MCF 10A (cell line): ENCODE measurements at regions not wholly inside any gene's neighbourhood (a gene's known extent, or its start where the extent isn't known, plus 50 kb on each side); places are given as distances from the start of the nearest gene placed in this dataset.
"Not testable (repeated sequence)": the region's sequence is repeated elsewhere in the genome, so short reads cannot be mapped to it uniquely, and the experiment has no call there.

Experiments used
- BruUV-seq: library from RNA; stranded (reverse); fragments of 400-500 nt; replicated peaks from 2 replicates; lab custom pipeline; 2021; lab: Mats Ljungman, UMichigan
- CTCF ChIA-PET: fragments of 300-600 bp; sonication (Branson Sonifier 250); formaldehyde crosslinking; extraction: SDS; loops from one replicate; lab custom pipeline; 2021; ENCODE audit warnings: antibody characterized with exemption, inconsistent platforms; lab: Yijun Ruan, JAX
- POLR2A ChIA-PET: fragments of 300-600, 350-650 bp; sonication (Branson Sonifier 250); formaldehyde crosslinking; extraction: SDS; loops from one replicate; lab custom pipeline; 2020; ENCODE audit warnings: antibody characterized with exemption, inconsistent platforms; lab: Yijun Ruan, JAX
- DNase-seq: peaks from one replicate; pipeline ENCODE4 v3.0.0-alpha.2; 2018; ENCODE audit not compliant: unreplicated experiment
- H3K27ac Mint-ChIP-seq: one replicate; pipeline ENCODE4 v1.8.0; 2022; ENCODE audit warnings: mild to moderate bottlenecking, low read depth, mixed read lengths; ENCODE audit not compliant: unreplicated experiment
- H3K27me3 Mint-ChIP-seq: one replicate; pipeline ENCODE4 v1.8.0; 2022; ENCODE audit warnings: mixed read lengths; ENCODE audit not compliant: insufficient read depth, unreplicated experiment
- H3K36me3 Mint-ChIP-seq: one replicate; pipeline ENCODE4 v1.8.0; 2022; ENCODE audit warnings: mild to moderate bottlenecking, moderate library complexity, mixed read lengths; ENCODE audit not compliant: insufficient read depth, unreplicated experiment
- H3K4me1 Mint-ChIP-seq: one replicate; pipeline ENCODE4 v1.8.0; 2022; ENCODE audit warnings: mixed read lengths; ENCODE audit not compliant: insufficient read depth, unreplicated experiment
- H3K4me3 Mint-ChIP-seq: one replicate; pipeline ENCODE4 v1.8.0; 2022; ENCODE audit warnings: mild to moderate bottlenecking, moderate library complexity, mixed read lengths; ENCODE audit not compliant: unreplicated experiment
- H3K9me3 Mint-ChIP-seq: one replicate; pipeline ENCODE4 v1.8.0; 2022; ENCODE audit warnings: mixed read lengths; ENCODE audit not compliant: unreplicated experiment
- CTCF ChIP-seq: fragments of 200-600 bp; IDR thresholded peaks from one replicate; pipeline ENCODE4 v1.8.0; 2022; ENCODE audit warnings: antibody characterized with exemption, mild to moderate bottlenecking; ENCODE audit not compliant: unreplicated experiment
- intact Hi-C: fragments of 100-400 bp; cut with micrococcal nuclease; formaldehyde crosslinking; loops from 2 replicates; pipeline ENCODE4 v1.14.1; 2022

- no peaks in the 10 kb centered on the region for H3K27me3 Mint-ChIP-seq
- POLR2A ChIA-PET = interaction anchor here (0.6 to 5.2 kb wide), 18 partner anchors 9 to 1546 kb away, joined by 3 to 36 read pairs (median 4); no protein-coding TSS in a partner anchor
- no peaks in the 10 kb centered on the region for H3K36me3 Mint-ChIP-seq
- DNase-seq = peak; percentile 53
- intact Hi-C loops = no loop called here
- H3K4me1 Mint-ChIP-seq = peaks cover 31% of the 10 kb centered on the region
- CTCF ChIA-PET = interaction anchor here (0.6 to 2.5 kb wide), 17 partner anchors 8 to 1536 kb away, joined by 3 to 33 read pairs (median 4); no protein-coding TSS in a partner anchor
- H3K9me3 Mint-ChIP-seq = no peaks in the 10 kb centered on the region
- BruUV-seq = no TSS peak
- H3K27ac Mint-ChIP-seq = no peak overlapping the region
- peak; percentile 23 for TF ChIP-seq CTCF
- H3K4me3 Mint-ChIP-seq = no peak overlapping the region
These were observed 146.9 kb upstream of the SLC1A3 start for GRCh38 chr5:36459176-36460135.

- DNase-seq = no peak
These were observed 143.9 kb upstream of the SLC1A3 start for GRCh38 chr5:36462295-36463021.

GRCh38 chr5:36475942-36476341, 130.5 kb upstream of the SLC1A3 start:
- H3K4me3 Mint-ChIP-seq, POLR2A ChIA-PET, H3K27me3 Mint-ChIP-seq, CTCF ChIA-PET, H3K36me3 Mint-ChIP-seq, H3K9me3 Mint-ChIP-seq, H3K27ac Mint-ChIP-seq, H3K4me1 Mint-ChIP-seq, BruUV-seq, intact Hi-C loops, DNase-seq: not testable (repeated sequence)

More at GRCh38 chr5:36462295-36463021, 143.9 kb upstream of the SLC1A3 start:
- Mint-ChIP-seq H3K27me3 (no peaks in the 10 kb centered on the region), H3K36me3 (no peaks in the 10 kb centered on the region), H3K4me3 (no peak overlapping the region), H3K9me3 (no peaks in the 10 kb centered on the region), H3K27ac (peak overlapping the region; percentile 26), H3K4me1 (peaks cover 27% of the 10 kb centered on the region)
- no peak for TF ChIP-seq CTCF
- intact Hi-C loops = no loop called here
- CTCF ChIA-PET = interaction anchor here (0.6 to 1.8 kb wide), 6 partner anchors 43 to 234 kb away, joined by 3 to 7 read pairs (median 3); no protein-coding TSS in a partner anchor
- POLR2A ChIA-PET = interaction anchor here (0.6 to 5.2 kb wide), 11 partner anchors 11 to 228 kb away, joined by 3 to 31 read pairs (median 3); no protein-coding TSS in a partner anchor
- BruUV-seq = no TSS peak

GRCh38 chr5:36478646-36479317, 127.6 kb upstream of the SLC1A3 start:
- intact Hi-C loops = no loop called here
- ChIA-PET POLR2A (no interaction called here), CTCF (interaction anchor here (1.0 to 3.1 kb wide), 3 partner anchors 14 to 64 kb away, joined by 3 to 17 read pairs (median 8); no protein-coding TSS in a partner anchor)
- TF ChIP-seq CTCF = no peak
- no peak for DNase-seq
- no peaks in the 10 kb centered on the region for H3K4me1 Mint-ChIP-seq
- no TSS peak for BruUV-seq
- H3K9me3 Mint-ChIP-seq = no peaks in the 10 kb centered on the region
- H3K27me3 Mint-ChIP-seq = no peaks in the 10 kb centered on the region
- H3K4me3 Mint-ChIP-seq = no peak overlapping the region
- H3K36me3 Mint-ChIP-seq = peaks cover 7% of the 10 kb centered on the region
- H3K27ac Mint-ChIP-seq = no peak overlapping the region
